ENCODE measurements at regions not wholly inside any gene's neighbourhood (a gene's known extent, or its start where the extent isn't known, plus 50 kb on each side); places are given as distances from the start of the nearest gene placed in this dataset.

GRCh38 chr2:49772299-49772970, 618.1 kb upstream of the FSHR start:
- no peaks in the 10 kb centered on the region for H3K27me3 ChIP-seq (ENCODE audit: insufficient read depth, low read length)
- no peaks in the 10 kb centered on the region for H4K20me1 ChIP-seq (ENCODE audit: insufficient read depth, low read length)
- H3K9me3 ChIP-seq (ENCODE audit: insufficient read depth, low read depth, low read length): no peaks in the 10 kb centered on the region
- Mint-ChIP-seq H3K4me3 (ENCODE audit: unreplicated experiment) (no peak overlapping the region), H3K9me3 (ENCODE audit: unreplicated experiment) (no peaks in the 10 kb centered on the region), H3K27ac (ENCODE audit: unreplicated experiment) (no peak overlapping the region), H3K4me1 (ENCODE audit: low read depth, unreplicated experiment) (no peaks in the 10 kb centered on the region), H3K36me3 (ENCODE audit: low read depth, unreplicated experiment) (no peaks in the 10 kb centered on the region), H3K27me3 (ENCODE audit: low read depth, unreplicated experiment) (no peaks in the 10 kb centered on the region)
- FAIRE-seq (no peak), DNase-seq (ENCODE audit: low read depth) (no peak)
- H3K79me2 ChIP-seq (ENCODE audit: insufficient read depth, low read length): no peaks in the 10 kb centered on the region
- H3K27ac ChIP-seq (ENCODE audit: low read depth, low read length): no peak overlapping the region
- H3K4me3 ChIP-seq (ENCODE audit: insufficient read depth, low read depth, low read length): no peak overlapping the region
- TF ChIP-seq CTCF (IDR thresholded peaks at IDR 0.05; ENCODE audit: insufficient read depth, low read depth, low read length): no peak
- TF ChIP-seq EZH2 (IDR thresholded peaks at IDR 0.05; ENCODE audit: insufficient read depth, low read length): no peak
- no peak overlapping the region for H2AFZ ChIP-seq (ENCODE audit: low read depth, low read length)
- no peaks in the 10 kb centered on the region for H3K36me3 ChIP-seq (ENCODE audit: insufficient read depth, low read length)
- no peak overlapping the region for H3K9ac ChIP-seq (ENCODE audit: low read length)
- no peaks in the 10 kb centered on the region for H3K4me1 ChIP-seq (ENCODE audit: insufficient read depth, low read length)
- no peak overlapping the region for H3K4me2 ChIP-seq (ENCODE audit: low read length)

- Histone ChIP-seq H3K9ac (ENCODE audit: low read length) (no peak overlapping the region), H3K4me2 (ENCODE audit: low read length) (no peak overlapping the region), H3K27ac (ENCODE audit: low read depth, low read length) (no peak overlapping the region), H4K20me1 (ENCODE audit: insufficient read depth, low read length) (no peaks in the 10 kb centered on the region), H3K9me3 (ENCODE audit: insufficient read depth, low read depth, low read length) (no peaks in the 10 kb centered on the region), H3K4me1 (ENCODE audit: insufficient read depth, low read length) (no peaks in the 10 kb centered on the region), H3K79me2 (ENCODE audit: insufficient read depth, low read length) (no peaks in the 10 kb centered on the region), H3K36me3 (ENCODE audit: insufficient read depth, low read length) (no peaks in the 10 kb centered on the region), H3K4me3 (ENCODE audit: insufficient read depth, low read depth, low read length) (no peak overlapping the region), H3K27me3 (ENCODE audit: insufficient read depth, low read length) (no peaks in the 10 kb centered on the region), H2AFZ (ENCODE audit: low read depth, low read length) (no peak overlapping the region)
- Mint-ChIP-seq H3K4me1 (ENCODE audit: low read depth, unreplicated experiment) (no peaks in the 10 kb centered on the region), H3K27ac (ENCODE audit: unreplicated experiment) (no peak overlapping the region), H3K9me3 (ENCODE audit: unreplicated experiment) (no peaks in the 10 kb centered on the region), H3K4me3 (ENCODE audit: unreplicated experiment) (no peak overlapping the region), H3K27me3 (ENCODE audit: low read depth, unreplicated experiment) (no peaks in the 10 kb centered on the region), H3K36me3 (ENCODE audit: low read depth, unreplicated experiment) (no peaks in the 10 kb centered on the region)
- FAIRE-seq (no peak), DNase-seq (ENCODE audit: low read depth) (peak; percentile 5)
- no peak for TF ChIP-seq EZH2 (IDR thresholded peaks at IDR 0.05; ENCODE audit: insufficient read depth, low read length)
- TF ChIP-seq CTCF (IDR thresholded peaks at IDR 0.05; ENCODE audit: insufficient read depth, low read depth, low read length): peak; percentile 36
Measured at GRCh38 chr2:49770919-49771318, 616.6 kb upstream of the FSHR start.

DNA sequence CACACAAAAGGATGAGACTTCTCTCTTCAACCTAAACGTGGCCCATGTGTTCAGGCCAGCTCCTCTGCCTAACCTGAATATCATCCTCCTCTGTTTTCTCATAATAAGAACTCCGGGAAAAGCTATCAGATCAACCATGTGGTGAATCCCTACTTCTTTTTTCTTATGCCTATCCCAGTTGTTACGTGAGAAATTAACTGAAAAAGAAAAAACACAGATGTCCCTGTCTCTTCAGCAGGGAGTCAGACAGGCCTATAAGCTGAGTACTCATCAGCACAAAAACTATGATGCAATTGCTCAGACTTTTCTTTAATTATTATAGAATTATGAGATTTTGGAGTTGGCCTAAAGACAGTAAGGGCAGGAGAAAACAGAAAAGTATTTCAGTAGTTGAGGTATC, 613.0 kb upstream of the FSHR start:
- DNase-seq (ENCODE audit: low read depth): no peak
- Mint-ChIP-seq H3K4me3 (ENCODE audit: unreplicated experiment) (no peak overlapping the region), H3K27ac (ENCODE audit: unreplicated experiment) (no peak overlapping the region), H3K4me1 (ENCODE audit: low read depth, unreplicated experiment) (no peaks in the 10 kb centered on the region), H3K36me3 (ENCODE audit: low read depth, unreplicated experiment) (no peaks in the 10 kb centered on the region), H3K27me3 (ENCODE audit: low read depth, unreplicated experiment) (no peaks in the 10 kb centered on the region), H3K9me3 (ENCODE audit: unreplicated experiment) (no peaks in the 10 kb centered on the region)
- FAIRE-seq: no peak
- H3K27me3 ChIP-seq (ENCODE audit: insufficient read depth, low read length): no peaks in the 10 kb centered on the region
- H3K9me3 ChIP-seq (ENCODE audit: insufficient read depth, low read depth, low read length): no peaks in the 10 kb centered on the region
- no peaks in the 10 kb centered on the region for H4K20me1 ChIP-seq (ENCODE audit: insufficient read depth, low read length)
- no peak overlapping the region for H3K4me2 ChIP-seq (ENCODE audit: low read length)
- H3K36me3 ChIP-seq (ENCODE audit: insufficient read depth, low read length): no peaks in the 10 kb centered on the region
- H3K79me2 ChIP-seq (ENCODE audit: insufficient read depth, low read length): no peaks in the 10 kb centered on the region
- no peak overlapping the region for H3K9ac ChIP-seq (ENCODE audit: low read length)
- H2AFZ ChIP-seq (ENCODE audit: low read depth, low read length): no peak overlapping the region
- H3K4me1 ChIP-seq (ENCODE audit: insufficient read depth, low read length): no peaks in the 10 kb centered on the region
- TF ChIP-seq CTCF (IDR thresholded peaks at IDR 0.05; ENCODE audit: insufficient read depth, low read depth, low read length) (no peak), EZH2 (IDR thresholded peaks at IDR 0.05; ENCODE audit: insufficient read depth, low read length) (no peak)
- no peak overlapping the region for H3K27ac ChIP-seq (ENCODE audit: low read depth, low read length)
- H3K4me3 ChIP-seq (ENCODE audit: insufficient read depth, low read depth, low read length): no peak overlapping the region
